ENCODE measurements at regions not wholly inside any gene's neighbourhood (a gene's known extent, or its start where the extent isn't known, plus 50 kb on each side); places are given as distances from the start of the nearest gene placed in this dataset.
"Not testable (repeated sequence)": the region's sequence is repeated elsewhere in the genome, so short reads cannot be mapped to it uniquely, and the experiment has no call there.

GRCh38 chr1:83167634-83168033 lies 831.3 kb downstream of the TTLL7 start:
- H3K27me3 ChIP-seq (replicated peaks; ENCODE audit: insufficient read depth, low read depth, low read length, poor library complexity); POLR2A ChIA-PET (ENCODE audit: low non-redundant PET); H3K27ac ChIP-seq (ENCODE audit: low read depth, low read length, poor library complexity, severe bottlenecking); H3K9me3 ChIP-seq (ENCODE audit: low read depth, low read length, poor library complexity, severe bottlenecking); H3K4me1 ChIP-seq (ENCODE audit: insufficient read depth, low read length, poor library complexity, severe bottlenecking); BruUV-seq (replicated peaks); H3K4me3 ChIP-seq (ENCODE audit: low read depth, low read length, poor library complexity, severe bottlenecking); CTCF ChIA-PET; H3K36me3 ChIP-seq (ENCODE audit: insufficient read depth, low read length, poor library complexity, severe bottlenecking); intact Hi-C loops (cut with micrococcal nuclease; ENCODE audit: unreplicated experiment); DNase-seq (ENCODE audit: low spot score): not testable (repeated sequence)

- POLR2A ChIA-PET (ENCODE audit: low non-redundant PET); H3K9me3 ChIP-seq (ENCODE audit: low read depth, low read length, poor library complexity, severe bottlenecking); CTCF ChIA-PET; DNase-seq (ENCODE audit: low spot score); H3K27me3 ChIP-seq (replicated peaks; ENCODE audit: insufficient read depth, low read depth, low read length, poor library complexity); intact Hi-C loops (cut with micrococcal nuclease; ENCODE audit: unreplicated experiment); H3K27ac ChIP-seq (ENCODE audit: low read depth, low read length, poor library complexity, severe bottlenecking); H3K4me1 ChIP-seq (ENCODE audit: insufficient read depth, low read length, poor library complexity, severe bottlenecking); BruUV-seq (replicated peaks); H3K36me3 ChIP-seq (ENCODE audit: insufficient read depth, low read length, poor library complexity, severe bottlenecking); H3K4me3 ChIP-seq (ENCODE audit: low read depth, low read length, poor library complexity, severe bottlenecking): not testable (repeated sequence)
Measured at GRCh38 chr1:83163879-83164475, 835.0 kb downstream of the TTLL7 start.

- POLR2A ChIA-PET (ENCODE audit: low non-redundant PET); CTCF ChIA-PET; H3K9me3 ChIP-seq (ENCODE audit: low read depth, low read length, poor library complexity, severe bottlenecking); BruUV-seq (replicated peaks); H3K4me1 ChIP-seq (ENCODE audit: insufficient read depth, low read length, poor library complexity, severe bottlenecking); H3K4me3 ChIP-seq (ENCODE audit: low read depth, low read length, poor library complexity, severe bottlenecking); H3K27me3 ChIP-seq (replicated peaks; ENCODE audit: insufficient read depth, low read depth, low read length, poor library complexity); H3K27ac ChIP-seq (ENCODE audit: low read depth, low read length, poor library complexity, severe bottlenecking); DNase-seq (ENCODE audit: low spot score); H3K36me3 ChIP-seq (ENCODE audit: insufficient read depth, low read length, poor library complexity, severe bottlenecking); intact Hi-C loops (cut with micrococcal nuclease; ENCODE audit: unreplicated experiment): not testable (repeated sequence)
Measured at GRCh38 chr1:83158924-83159323, 840.0 kb downstream of the TTLL7 start.

- DNase-seq (ENCODE audit: low spot score); H3K9me3 ChIP-seq (ENCODE audit: low read depth, low read length, poor library complexity, severe bottlenecking); intact Hi-C loops (cut with micrococcal nuclease; ENCODE audit: unreplicated experiment); H3K36me3 ChIP-seq (ENCODE audit: insufficient read depth, low read length, poor library complexity, severe bottlenecking); BruUV-seq (replicated peaks); H3K4me3 ChIP-seq (ENCODE audit: low read depth, low read length, poor library complexity, severe bottlenecking); H3K27ac ChIP-seq (ENCODE audit: low read depth, low read length, poor library complexity, severe bottlenecking); H3K27me3 ChIP-seq (replicated peaks; ENCODE audit: insufficient read depth, low read depth, low read length, poor library complexity); POLR2A ChIA-PET (ENCODE audit: low non-redundant PET); H3K4me1 ChIP-seq (ENCODE audit: insufficient read depth, low read length, poor library complexity, severe bottlenecking): not testable (repeated sequence)
- CTCF ChIA-PET, result interaction anchor here (0.6 kb wide), 1 partner anchor 1328 kb away, joined by 4 read pairs; no protein-coding TSS in a partner anchor
Measured at GRCh38 chr1:83154306-83154705, 844.6 kb downstream of the TTLL7 start.

- H3K27me3 ChIP-seq (replicated peaks; ENCODE audit: insufficient read depth, low read depth, low read length, poor library complexity); DNase-seq (ENCODE audit: low spot score); H3K9me3 ChIP-seq (ENCODE audit: low read depth, low read length, poor library complexity, severe bottlenecking); H3K36me3 ChIP-seq (ENCODE audit: insufficient read depth, low read length, poor library complexity, severe bottlenecking); BruUV-seq (replicated peaks); H3K4me3 ChIP-seq (ENCODE audit: low read depth, low read length, poor library complexity, severe bottlenecking); POLR2A ChIA-PET (ENCODE audit: low non-redundant PET); CTCF ChIA-PET; intact Hi-C loops (cut with micrococcal nuclease; ENCODE audit: unreplicated experiment); H3K4me1 ChIP-seq (ENCODE audit: insufficient read depth, low read length, poor library complexity, severe bottlenecking); H3K27ac ChIP-seq (ENCODE audit: low read depth, low read length, poor library complexity, severe bottlenecking): not testable (repeated sequence)
Measured at GRCh38 chr1:83151167-83151898, 847.6 kb downstream of the TTLL7 start.

GRCh38 chr1:83150479-83150878 lies 848.5 kb downstream of the TTLL7 start:
- H3K4me3 ChIP-seq (ENCODE audit: low read depth, low read length, poor library complexity, severe bottlenecking); H3K9me3 ChIP-seq (ENCODE audit: low read depth, low read length, poor library complexity, severe bottlenecking); BruUV-seq (replicated peaks); H3K27ac ChIP-seq (ENCODE audit: low read depth, low read length, poor library complexity, severe bottlenecking); H3K4me1 ChIP-seq (ENCODE audit: insufficient read depth, low read length, poor library complexity, severe bottlenecking); POLR2A ChIA-PET (ENCODE audit: low non-redundant PET); intact Hi-C loops (cut with micrococcal nuclease; ENCODE audit: unreplicated experiment); DNase-seq (ENCODE audit: low spot score); H3K27me3 ChIP-seq (replicated peaks; ENCODE audit: insufficient read depth, low read depth, low read length, poor library complexity); H3K36me3 ChIP-seq (ENCODE audit: insufficient read depth, low read length, poor library complexity, severe bottlenecking); CTCF ChIA-PET: not testable (repeated sequence)

- H3K27ac ChIP-seq (ENCODE audit: low read depth, low read length, poor library complexity, severe bottlenecking); H3K4me1 ChIP-seq (ENCODE audit: insufficient read depth, low read length, poor library complexity, severe bottlenecking); H3K4me3 ChIP-seq (ENCODE audit: low read depth, low read length, poor library complexity, severe bottlenecking); H3K36me3 ChIP-seq (ENCODE audit: insufficient read depth, low read length, poor library complexity, severe bottlenecking); DNase-seq (ENCODE audit: low spot score); H3K27me3 ChIP-seq (replicated peaks; ENCODE audit: insufficient read depth, low read depth, low read length, poor library complexity); intact Hi-C loops (cut with micrococcal nuclease; ENCODE audit: unreplicated experiment); POLR2A ChIA-PET (ENCODE audit: low non-redundant PET); H3K9me3 ChIP-seq (ENCODE audit: low read depth, low read length, poor library complexity, severe bottlenecking); BruUV-seq (replicated peaks); CTCF ChIA-PET: not testable (repeated sequence)
Measured at GRCh38 chr1:83145820-83146219, 853.1 kb downstream of the TTLL7 start.

- H3K27me3 ChIP-seq (replicated peaks; ENCODE audit: insufficient read depth, low read depth, low read length, poor library complexity); intact Hi-C loops (cut with micrococcal nuclease; ENCODE audit: unreplicated experiment); H3K9me3 ChIP-seq (ENCODE audit: low read depth, low read length, poor library complexity, severe bottlenecking); BruUV-seq (replicated peaks); CTCF ChIA-PET; H3K36me3 ChIP-seq (ENCODE audit: insufficient read depth, low read length, poor library complexity, severe bottlenecking); H3K4me1 ChIP-seq (ENCODE audit: insufficient read depth, low read length, poor library complexity, severe bottlenecking); H3K4me3 ChIP-seq (ENCODE audit: low read depth, low read length, poor library complexity, severe bottlenecking); DNase-seq (ENCODE audit: low spot score); H3K27ac ChIP-seq (ENCODE audit: low read depth, low read length, poor library complexity, severe bottlenecking); POLR2A ChIA-PET (ENCODE audit: low non-redundant PET): not testable (repeated sequence)
Measured at GRCh38 chr1:83142802-83143201, 856.1 kb downstream of the TTLL7 start.

Measured in A673 (cell line).